Nephron progenitor cell (in vitro differentiated cells): ENCODE measurements at regions not wholly inside any gene's neighbourhood (a gene's known extent, or its start where the extent isn't known, plus 50 kb on each side); places are given as distances from the start of the nearest gene placed in this dataset.
"Not testable (repeated sequence)": the region's sequence is repeated elsewhere in the genome, so short reads cannot be mapped to it uniquely, and the experiment has no call there.

Experiments used
- DNase-seq: peaks from one replicate; pipeline ENCODE4 v3.0.0; 2021
- H3K27ac Mint-ChIP-seq: 2 replicates; pipeline ENCODE4 v1.8.0; 2021; ENCODE audit warnings: mild to moderate bottlenecking, moderate library complexity, mixed read lengths
- H3K27me3 Mint-ChIP-seq: 2 replicates; pipeline ENCODE4 v1.8.0; 2021; ENCODE audit warnings: mild to moderate bottlenecking, low read depth, mixed read lengths; ENCODE audit not compliant: poor library complexity
- H3K36me3 Mint-ChIP-seq: 2 replicates; pipeline ENCODE4 v1.8.0; 2021; ENCODE audit warnings: low read depth, mixed read lengths
- H3K4me1 Mint-ChIP-seq: 2 replicates; pipeline ENCODE4 v1.8.0; 2021; ENCODE audit warnings: mixed read lengths
- H3K4me3 Mint-ChIP-seq: 2 replicates; pipeline ENCODE4 v1.8.0; 2021; ENCODE audit warnings: mild to moderate bottlenecking, moderate library complexity, mixed read lengths
- H3K9me3 Mint-ChIP-seq: 2 replicates; pipeline ENCODE4 v1.8.0; 2021; ENCODE audit warnings: mild to moderate bottlenecking, moderate library complexity, mixed read lengths
- CTCF ChIP-seq: fragments of 200-600 bp; sonication (generic); IDR thresholded peaks from 2 replicates; pipeline ENCODE4 v1.5.0; 2021; ENCODE audit warnings: antibody characterized with exemption

- DNase-seq = no peak
- peaks cover 17% of the 10 kb centered on the region for H3K4me1 Mint-ChIP-seq
- H3K27ac Mint-ChIP-seq = no peak overlapping the region
These were observed 145.0 kb upstream of the THY1 start for GRCh38 chr11:119567688-119568582.

GRCh38 chr11:119566319-119566718 is 143.3 kb upstream of the THY1 start:
- peaks cover 17% of the 10 kb centered on the region for H3K4me1 Mint-ChIP-seq
- no peaks in the 10 kb centered on the region for H3K36me3 Mint-ChIP-seq
- H3K4me3 Mint-ChIP-seq = no peak overlapping the region
- peaks cover 18% of the 10 kb centered on the region for H3K27me3 Mint-ChIP-seq
- H3K9me3 Mint-ChIP-seq = peaks cover 36% of the 10 kb centered on the region
- no peak for TF ChIP-seq CTCF
- DNase-seq = no peak
- no peak overlapping the region for H3K27ac Mint-ChIP-seq

More at GRCh38 chr11:119567688-119568582, 145.0 kb upstream of the THY1 start:
- no peak for TF ChIP-seq CTCF
- Mint-ChIP-seq H3K4me3 (no peak overlapping the region), H3K36me3 (no peaks in the 10 kb centered on the region), H3K27me3 (peaks cover 20% of the 10 kb centered on the region), H3K9me3 (peaks cover 24% of the 10 kb centered on the region)

- peaks cover 36% of the 10 kb centered on the region for H3K9me3 Mint-ChIP-seq
- not testable (repeated sequence) for H3K4me3 Mint-ChIP-seq
These were observed 142.7 kb upstream of the THY1 start for GRCh38 chr11:119565693-119566092.

DNA sequence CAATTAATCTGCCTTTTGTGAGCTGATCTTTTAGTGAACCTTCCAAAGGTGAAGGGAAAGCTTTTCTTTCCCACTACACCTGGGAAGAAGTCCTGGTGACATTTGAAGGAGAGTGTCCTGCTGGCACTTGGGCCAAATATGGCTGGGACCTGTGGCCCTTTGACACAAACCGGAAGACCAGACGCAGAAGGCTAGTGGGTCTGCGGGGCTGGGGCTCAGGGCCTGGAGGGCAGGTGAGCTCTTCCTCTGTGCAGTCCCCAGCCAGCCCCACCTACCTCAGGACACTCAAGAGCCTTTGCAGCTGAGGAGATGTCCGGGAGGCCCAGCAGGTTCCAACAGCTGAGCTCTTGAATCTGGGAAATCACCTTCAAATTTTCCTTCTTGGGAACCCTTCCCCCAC is 138.0 kb upstream of the THY1 start:
- peaks cover 34% of the 10 kb centered on the region for H3K27me3 Mint-ChIP-seq
- TF ChIP-seq CTCF = no peak
- H3K4me3 Mint-ChIP-seq = no peak overlapping the region
- no peak for DNase-seq
- no peaks in the 10 kb centered on the region for H3K4me1 Mint-ChIP-seq
- peaks cover 54% of the 10 kb centered on the region for H3K9me3 Mint-ChIP-seq
- H3K36me3 Mint-ChIP-seq = no peaks in the 10 kb centered on the region
- H3K27ac Mint-ChIP-seq = no peak overlapping the region

More at GRCh38 chr11:119565693-119566092, 142.7 kb upstream of the THY1 start:
- DNase-seq, H3K36me3 Mint-ChIP-seq, H3K27ac Mint-ChIP-seq: not testable (repeated sequence)
- Mint-ChIP-seq H3K4me1 (peaks cover 17% of the 10 kb centered on the region), H3K27me3 (peaks cover 20% of the 10 kb centered on the region)

GRCh38 chr11:119560291-119560690 is 137.3 kb upstream of the THY1 start:
- DNase-seq = no peak

GRCh38 chr11:119552106-119552485 is 129.1 kb upstream of the THY1 start:
- Mint-ChIP-seq H3K27me3 (peaks cover 3% of the 10 kb centered on the region), H3K36me3 (no peaks in the 10 kb centered on the region), H3K4me1 (no peaks in the 10 kb centered on the region), H3K4me3 (no peak overlapping the region), H3K27ac (no peak overlapping the region), H3K9me3 (peaks cover 31% of the 10 kb centered on the region)
- DNase-seq = no peak
- TF ChIP-seq CTCF = no peak

More at GRCh38 chr11:119560291-119560690, 137.3 kb upstream of the THY1 start:
- Mint-ChIP-seq H3K27me3 (peaks cover 34% of the 10 kb centered on the region), H3K4me3 (no peak overlapping the region), H3K4me1 (no peaks in the 10 kb centered on the region), H3K27ac (peak overlapping the region; percentile 57), H3K36me3 (no peaks in the 10 kb centered on the region), H3K9me3 (peaks cover 57% of the 10 kb centered on the region)
- TF ChIP-seq CTCF = no peak
